Fibroblast of peridontal ligament (primary cell): ENCODE measurements at regions not wholly inside any gene's neighbourhood (a gene's known extent, or its start where the extent isn't known, plus 50 kb on each side); places are given as distances from the start of the nearest gene placed in this dataset.

Source experiments
- DNase-seq: peaks from one replicate; pipeline ENCODE4 v3.0.0-alpha.2; 2010; ENCODE audit errors: extremely low read depth

DNA sequence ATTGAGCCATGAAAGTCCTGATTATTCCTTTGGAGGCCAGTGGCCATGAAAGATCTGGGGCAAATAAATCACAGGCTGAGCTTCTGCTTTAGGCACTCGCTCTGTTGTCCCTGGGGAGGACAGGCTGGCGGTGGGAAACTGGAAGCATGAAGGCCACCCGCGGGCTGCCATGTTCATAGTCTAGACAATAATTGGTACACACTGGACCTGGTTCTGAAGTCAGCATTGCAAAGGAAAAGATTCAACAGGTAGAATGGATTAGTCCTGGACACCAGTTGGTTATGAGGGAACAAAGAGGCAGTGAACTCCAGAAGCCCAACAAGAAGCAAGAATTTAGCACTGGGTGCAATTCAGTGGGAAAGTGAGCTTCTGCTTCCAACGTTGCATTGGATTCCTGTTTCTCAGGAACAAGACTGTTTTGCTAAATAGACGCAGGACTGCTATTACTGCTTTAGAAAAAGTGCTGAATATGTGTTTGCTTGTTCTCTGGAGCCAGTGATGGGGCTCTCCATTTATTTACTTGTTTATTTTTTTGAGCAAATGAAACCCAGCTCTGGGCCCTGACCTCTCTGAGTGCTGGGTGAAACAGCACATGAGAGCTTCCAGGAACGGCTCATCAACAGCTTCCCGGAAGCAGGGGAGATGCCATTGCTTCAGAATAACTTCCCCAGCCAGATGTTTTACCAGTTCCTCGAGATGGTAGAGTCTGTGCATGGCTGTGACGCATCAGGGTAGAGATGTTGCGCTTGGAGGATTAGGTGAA lies 336.4 kb downstream of the ZNF536 start:
- DNase-seq: no peak

DNA sequence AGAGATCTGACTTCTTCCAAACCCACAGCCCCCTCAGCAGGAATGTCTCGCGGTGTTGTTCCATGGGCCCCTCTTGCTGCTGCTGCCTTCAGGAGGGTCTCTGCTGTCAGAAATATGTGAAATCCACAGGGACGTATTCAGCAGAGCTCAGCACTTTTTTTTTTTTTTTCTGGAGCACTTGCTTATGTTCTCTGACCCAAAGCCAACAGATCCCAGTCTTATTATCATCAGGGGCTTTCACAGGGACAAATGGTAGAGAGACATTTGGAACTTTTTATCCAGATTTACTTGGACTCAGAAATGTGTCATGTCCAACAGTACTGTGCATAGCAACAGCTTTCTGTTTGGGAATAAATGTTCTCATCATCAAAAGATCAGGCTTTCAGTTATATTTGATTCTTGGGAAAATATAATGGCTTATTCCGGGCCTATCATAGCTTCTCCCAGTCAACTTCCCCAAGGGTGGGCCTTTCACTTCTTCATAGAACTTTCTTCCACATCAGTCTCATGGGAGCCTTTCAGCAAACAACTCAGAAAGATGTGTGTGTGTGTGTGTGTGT lies 332.7 kb downstream of the ZNF536 start:
- no peak for DNase-seq

DNA sequence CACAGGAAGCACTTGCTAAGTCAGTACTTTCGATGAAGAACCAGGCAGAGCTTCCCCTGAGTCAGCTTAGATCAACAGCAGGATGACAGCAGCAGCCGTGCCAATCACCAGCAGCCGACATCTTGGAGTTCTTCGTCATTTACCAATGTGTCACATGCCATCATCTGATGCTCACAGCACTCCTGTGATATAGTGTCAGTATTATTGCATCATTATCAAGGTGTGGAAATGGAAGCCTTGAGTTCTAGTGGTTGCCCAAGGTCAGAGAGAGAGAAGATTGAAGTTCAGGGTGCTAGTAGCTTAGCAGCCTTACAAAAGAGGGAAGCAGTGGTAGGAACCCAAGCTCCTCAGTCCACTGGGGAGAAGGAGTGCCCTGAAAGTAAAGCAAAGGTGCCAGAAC lies 331.5 kb downstream of the ZNF536 start:
- no peak for DNase-seq

DNA sequence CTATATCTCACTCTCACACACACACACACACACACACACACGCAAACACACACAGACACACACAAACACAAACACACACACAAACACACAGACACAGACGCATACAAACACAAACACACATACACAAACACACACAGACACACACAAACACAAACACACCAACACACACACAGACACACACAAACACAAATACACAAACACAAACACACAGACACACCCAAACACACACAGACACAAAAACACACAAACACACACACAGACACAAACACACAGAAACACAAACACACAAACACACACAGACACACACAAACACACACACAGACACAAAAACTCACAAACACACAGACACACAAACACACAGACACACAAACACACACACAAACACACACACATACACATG lies 329.0 kb downstream of the ZNF536 start:
- no peak for DNase-seq

- DNase-seq: no peak
These were observed 327.7 kb downstream of the ZNF536 start for GRCh38 chr19:30699871-30700280.

DNA sequence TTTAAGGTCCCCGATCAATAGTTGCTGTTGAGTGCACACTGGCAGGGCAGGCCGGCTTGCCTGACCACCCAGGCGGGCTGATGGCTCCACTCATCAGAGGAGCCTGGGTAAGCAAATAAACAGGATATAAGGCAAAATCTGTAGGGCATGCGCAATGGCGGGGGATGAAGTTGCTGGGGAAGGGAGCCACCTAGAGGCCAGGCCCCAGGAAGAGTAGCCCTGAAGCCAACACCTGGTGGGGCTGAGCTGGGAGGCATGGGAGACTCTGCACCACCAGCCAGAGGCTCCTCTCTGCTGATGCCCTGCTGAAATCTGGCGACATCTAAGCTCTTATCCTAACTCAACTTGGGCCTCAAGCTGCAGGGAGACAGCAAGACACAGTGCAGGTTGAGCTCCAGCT lies 324.3 kb downstream of the ZNF536 start:
- DNase-seq: no peak

GRCh38 chr19:30695171-30695875 lies 323.1 kb downstream of the ZNF536 start:
- DNase-seq: no peak

DNA sequence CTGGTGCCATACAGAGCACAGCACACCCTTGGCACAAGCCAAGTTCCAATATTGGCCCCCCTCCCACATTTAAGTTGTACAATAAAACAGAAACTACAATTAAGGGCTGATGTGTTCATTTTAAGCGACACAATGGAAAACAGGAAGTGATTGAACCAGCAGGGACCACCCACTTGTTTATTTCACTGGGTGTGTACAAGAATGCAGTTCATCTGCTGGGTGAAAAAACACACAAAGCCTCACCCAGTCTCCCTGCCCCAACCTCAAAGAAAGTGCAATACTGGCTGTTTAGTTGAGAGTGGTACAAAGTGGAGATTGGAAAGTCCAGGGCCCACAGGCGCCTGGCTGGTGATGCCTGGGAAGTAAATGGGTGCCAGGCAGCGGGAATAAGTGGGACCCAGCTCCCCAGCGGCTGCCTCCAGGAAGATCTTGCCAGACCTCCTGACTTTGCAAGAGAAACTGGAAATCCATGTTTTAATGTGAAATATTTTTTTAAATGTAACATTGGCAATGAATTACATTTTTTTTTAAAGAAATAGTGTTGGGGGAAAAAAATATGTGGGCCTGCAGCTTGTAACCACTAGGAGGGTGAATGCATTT lies 322.1 kb downstream of the ZNF536 start:
- no peak for DNase-seq

- DNase-seq: no peak
These were observed 320.8 kb downstream of the ZNF536 start for GRCh38 chr19:30692879-30693503.

DNA sequence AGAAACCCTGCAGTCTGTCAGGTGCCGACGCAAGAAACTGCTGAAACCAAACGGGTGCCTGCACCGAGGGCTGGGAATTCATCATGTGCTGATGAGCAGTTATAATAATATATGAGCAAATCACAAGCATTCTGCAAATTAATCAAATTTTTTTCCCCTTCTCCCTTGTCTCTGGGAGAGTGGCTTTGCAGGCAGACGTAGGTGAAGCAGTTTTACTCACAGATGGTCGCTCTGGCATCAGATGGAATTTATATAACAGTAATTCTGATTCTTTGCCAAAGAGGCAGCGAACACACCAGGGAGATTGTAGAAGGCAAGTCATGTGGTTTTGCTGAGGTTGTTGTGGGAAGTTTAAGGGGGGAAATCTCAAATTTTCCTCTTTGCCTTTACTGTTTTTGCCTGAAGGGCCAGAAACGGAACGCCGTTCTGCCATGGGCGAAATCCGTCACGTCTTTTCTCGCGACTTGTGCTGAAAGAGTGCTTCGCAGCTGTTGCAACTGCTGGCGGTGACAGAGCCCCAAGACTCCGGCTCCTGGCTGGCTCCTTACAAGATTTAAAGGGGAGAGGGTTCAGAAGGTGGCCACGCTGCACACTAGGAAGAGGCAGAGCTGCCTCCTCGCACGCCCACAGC lies 320.1 kb downstream of the ZNF536 start:
- peak; percentile 2 for DNase-seq

DNA sequence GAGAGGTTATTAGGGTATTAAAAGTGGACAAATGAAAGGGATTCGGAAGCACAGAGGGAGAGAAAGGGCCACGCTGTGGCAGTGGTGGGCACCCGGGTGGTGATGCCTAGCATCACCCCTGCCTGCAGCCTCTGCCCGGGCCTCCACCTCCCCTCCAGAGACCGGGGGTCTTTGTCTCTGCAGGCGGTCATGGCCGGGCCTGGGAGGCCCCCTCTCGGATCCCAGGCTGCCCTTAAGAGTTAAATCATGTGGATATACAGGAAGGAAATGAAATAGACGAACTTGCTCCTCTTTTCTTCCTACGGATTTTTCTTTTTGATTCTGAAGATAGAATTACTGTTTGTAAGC lies 319.6 kb downstream of the ZNF536 start:
- no peak for DNase-seq

DNA sequence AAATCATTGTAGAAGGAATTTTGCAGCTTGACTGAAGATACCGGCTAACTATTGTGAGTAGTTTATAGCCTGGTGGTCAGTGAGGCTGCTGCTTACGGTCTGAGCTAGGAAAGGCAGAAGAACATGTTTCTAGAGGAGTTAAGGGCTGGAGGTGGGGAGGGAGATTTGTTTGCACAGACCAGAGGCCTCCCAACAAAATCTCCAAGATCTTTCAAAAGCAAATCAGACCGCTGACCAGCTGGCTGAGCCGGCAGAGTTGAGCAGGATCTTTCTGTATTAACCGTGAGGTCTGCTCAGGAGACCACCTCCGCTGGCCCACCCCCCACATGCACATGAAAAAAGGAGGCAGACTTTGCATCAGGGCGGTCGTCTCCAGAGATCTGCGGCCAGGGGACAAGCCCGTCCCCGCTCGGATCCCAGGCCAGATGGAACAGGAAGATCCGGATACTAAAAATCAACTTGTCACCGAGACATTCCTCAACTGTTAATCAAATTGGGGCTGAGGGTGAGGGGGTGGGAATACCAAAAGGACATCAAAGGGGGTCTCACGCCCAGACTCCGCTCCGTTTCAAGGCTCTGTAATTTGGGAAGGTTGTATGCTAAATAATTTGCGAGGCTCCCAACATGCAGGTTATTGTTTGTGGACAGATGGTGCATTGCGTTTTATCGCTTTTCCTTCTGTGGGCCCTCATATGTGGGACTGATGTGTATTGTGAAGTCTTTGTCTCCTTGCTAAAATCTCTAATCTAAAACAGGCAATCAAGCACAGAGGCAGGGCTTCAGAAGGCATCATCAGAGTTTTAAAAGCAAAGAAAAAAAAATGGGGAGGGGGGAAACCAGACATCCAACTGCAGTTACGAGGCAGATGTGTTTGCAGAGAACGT lies 319.0 kb downstream of the ZNF536 start:
- no peak for DNase-seq

- DNase-seq: no peak
These were observed 318.3 kb downstream of the ZNF536 start for GRCh38 chr19:30690525-30690924.

GRCh38 chr19:30689474-30689873 lies 317.3 kb downstream of the ZNF536 start:
- DNase-seq: no peak

DNA sequence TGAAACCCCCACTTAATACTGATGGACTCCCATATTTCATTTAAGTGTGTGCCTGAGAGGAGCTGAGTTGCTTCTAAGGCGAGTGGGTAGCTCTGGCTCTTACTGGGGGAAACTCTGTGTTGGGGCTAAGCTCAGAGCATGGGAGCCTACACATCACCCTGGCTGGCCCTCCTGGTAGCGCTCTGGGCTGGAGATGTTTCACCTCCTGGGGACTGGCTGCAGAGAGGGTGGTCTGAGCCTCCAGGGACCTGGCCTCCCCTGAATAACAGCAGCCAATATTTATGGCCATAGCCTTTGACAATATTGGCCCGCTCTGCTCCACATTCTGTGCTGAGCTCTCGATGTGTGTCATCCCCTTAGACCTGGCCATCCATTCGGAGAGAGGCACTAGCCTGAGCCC lies 316.5 kb downstream of the ZNF536 start:
- no peak for DNase-seq

GRCh38 chr19:30686826-30687566 lies 314.8 kb downstream of the ZNF536 start:
- no peak for DNase-seq

GRCh38 chr19:30686176-30686820 lies 314.1 kb downstream of the ZNF536 start:
- DNase-seq: peak; percentile 20

DNA sequence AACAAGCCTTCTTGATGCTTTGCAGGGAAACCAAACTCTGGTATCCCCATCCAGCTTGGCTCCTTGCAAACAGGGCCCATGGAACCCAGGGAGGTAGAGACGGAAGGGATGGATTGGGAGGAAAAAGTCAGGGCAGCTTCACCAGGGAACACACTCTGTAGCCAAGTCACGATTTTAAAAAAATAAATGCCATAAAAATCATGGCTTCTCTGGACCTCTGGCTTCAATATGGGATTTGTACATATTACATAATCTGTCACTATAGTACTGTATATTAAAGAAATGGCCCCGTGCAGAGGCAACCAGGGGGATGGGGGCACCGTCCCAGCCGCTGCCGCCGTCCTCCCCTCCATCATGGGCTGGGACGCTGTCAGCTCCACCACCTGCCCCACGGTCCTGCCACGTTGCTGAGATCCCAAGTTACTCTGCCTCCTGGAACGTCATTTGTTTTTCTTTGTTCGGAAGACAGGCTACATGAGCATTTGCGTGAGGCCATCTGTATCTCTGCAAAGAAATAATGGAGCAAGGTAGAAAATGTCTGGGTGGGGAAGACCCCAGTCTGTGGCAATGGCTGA lies 313.3 kb downstream of the ZNF536 start:
- no peak for DNase-seq

- no peak for DNase-seq
These were observed 312.4 kb downstream of the ZNF536 start for GRCh38 chr19:30684613-30685012.
